ENCODE measurements at regions not wholly inside any gene's neighbourhood (a gene's known extent, or its start where the extent isn't known, plus 50 kb on each side); places are given as distances from the start of the nearest gene placed in this dataset.

DNA sequence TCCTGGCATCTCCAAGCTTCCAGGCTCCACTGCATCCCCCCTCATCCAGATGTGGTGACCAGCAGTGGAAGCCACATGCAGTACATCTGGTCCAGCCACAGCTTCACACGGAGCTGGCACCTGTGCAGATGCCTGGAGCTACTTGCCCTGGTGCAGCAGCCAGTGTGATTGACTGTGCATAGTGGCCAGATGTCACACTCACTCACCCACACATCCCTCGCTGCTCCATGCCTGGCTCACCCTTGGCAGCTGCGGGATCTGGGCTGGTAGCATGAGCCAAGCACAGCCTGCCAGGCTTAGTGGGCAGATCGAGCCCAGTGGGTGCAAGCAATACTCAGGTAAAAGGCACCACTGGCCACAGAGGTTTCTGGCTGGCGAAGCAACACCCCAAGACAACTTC lies 398.0 kb upstream of the CNTN4 start:
- TF ChIP-seq, protein P1, sequence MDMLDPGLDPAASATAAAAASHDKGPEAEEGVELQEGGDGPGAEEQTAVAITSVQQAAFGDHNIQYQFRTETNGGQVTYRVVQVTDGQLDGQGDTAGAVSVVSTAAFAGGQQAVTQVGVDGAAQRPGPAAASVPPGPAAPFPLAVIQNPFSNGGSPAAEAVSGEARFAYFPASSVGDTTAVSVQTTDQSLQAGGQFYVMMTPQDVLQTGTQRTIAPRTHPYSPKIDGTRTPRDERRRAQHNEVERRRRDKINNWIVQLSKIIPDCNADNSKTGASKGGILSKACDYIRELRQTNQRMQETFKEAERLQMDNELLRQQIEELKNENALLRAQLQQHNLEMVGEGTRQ (IDR thresholded peaks at IDR 0.05; ENCODE audit: borderline replicate concordance, low read depth, low read length) = no peak
- TF ChIP-seq FOSL2 (IDR thresholded peaks at IDR 0.05; ENCODE audit: borderline replicate concordance, low read depth) (no peak), REST (IDR thresholded peaks at IDR 0.05; ENCODE audit: low read depth, low read length) (no peak), CHD2 (IDR thresholded peaks at IDR 0.05; ENCODE audit: low read length, partially characterized antibody) (no peak), TCF12 (IDR thresholded peaks at IDR 0.05) (no peak)
- TF ChIP-seq, protein P2, sequence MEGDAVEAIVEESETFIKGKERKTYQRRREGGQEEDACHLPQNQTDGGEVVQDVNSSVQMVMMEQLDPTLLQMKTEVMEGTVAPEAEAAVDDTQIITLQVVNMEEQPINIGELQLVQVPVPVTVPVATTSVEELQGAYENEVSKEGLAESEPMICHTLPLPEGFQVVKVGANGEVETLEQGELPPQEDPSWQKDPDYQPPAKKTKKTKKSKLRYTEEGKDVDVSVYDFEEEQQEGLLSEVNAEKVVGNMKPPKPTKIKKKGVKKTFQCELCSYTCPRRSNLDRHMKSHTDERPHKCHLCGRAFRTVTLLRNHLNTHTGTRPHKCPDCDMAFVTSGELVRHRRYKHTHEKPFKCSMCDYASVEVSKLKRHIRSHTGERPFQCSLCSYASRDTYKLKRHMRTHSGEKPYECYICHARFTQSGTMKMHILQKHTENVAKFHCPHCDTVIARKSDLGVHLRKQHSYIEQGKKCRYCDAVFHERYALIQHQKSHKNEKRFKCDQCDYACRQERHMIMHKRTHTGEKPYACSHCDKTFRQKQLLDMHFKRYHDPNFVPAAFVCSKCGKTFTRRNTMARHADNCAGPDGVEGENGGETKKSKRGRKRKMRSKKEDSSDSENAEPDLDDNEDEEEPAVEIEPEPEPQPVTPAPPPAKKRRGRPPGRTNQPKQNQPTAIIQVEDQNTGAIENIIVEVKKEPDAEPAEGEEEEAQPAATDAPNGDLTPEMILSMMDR (IDR thresholded peaks at IDR 0.05) = no peak
- TF ChIP-seq, protein P3, sequence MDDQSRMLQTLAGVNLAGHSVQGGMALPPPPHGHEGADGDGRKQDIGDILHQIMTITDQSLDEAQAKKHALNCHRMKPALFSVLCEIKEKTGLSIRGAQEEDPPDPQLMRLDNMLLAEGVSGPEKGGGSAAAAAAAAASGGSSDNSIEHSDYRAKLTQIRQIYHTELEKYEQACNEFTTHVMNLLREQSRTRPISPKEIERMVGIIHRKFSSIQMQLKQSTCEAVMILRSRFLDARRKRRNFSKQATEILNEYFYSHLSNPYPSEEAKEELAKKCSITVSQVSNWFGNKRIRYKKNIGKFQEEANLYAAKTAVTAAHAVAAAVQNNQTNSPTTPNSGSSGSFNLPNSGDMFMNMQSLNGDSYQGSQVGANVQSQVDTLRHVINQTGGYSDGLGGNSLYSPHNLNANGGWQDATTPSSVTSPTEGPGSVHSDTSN (IDR thresholded peaks at IDR 0.05) = no peak
